ENCODE measurements at regions not wholly inside any gene's neighbourhood (a gene's known extent, or its start where the extent isn't known, plus 50 kb on each side); places are given as distances from the start of the nearest gene placed in this dataset.
A peak's percentile ranks its signal among the peaks of the same experiment; 100 is the strongest.

GRCh38 chrX:128884430-128884829 lies 638.9 kb downstream of the SMARCA1 start:
- H3K36me3 ChIP-seq, result no peaks in the 10 kb centered on the region
- no peaks in the 10 kb centered on the region for H3K9me3 ChIP-seq
- intact Hi-C loops (cut with DNase I), result no loop called here
- H3K4me1 ChIP-seq, result no peaks in the 10 kb centered on the region
- H3K27ac ChIP-seq, result no peak overlapping the region
- TF ChIP-seq CTCF (IDR thresholded peaks at IDR 0.05), result no peak
- DNase-seq, result no peak
- H3K9ac ChIP-seq (ENCODE audit: low read depth in 2 of 2, low read length in 2 of 2), result no peak overlapping the region
- no peak overlapping the region for H3K4me3 ChIP-seq
- no peaks in the 10 kb centered on the region for H3K27me3 ChIP-seq

GRCh38 chrX:128883650-128884049 lies 639.6 kb downstream of the SMARCA1 start:
- no peaks in the 10 kb centered on the region for H3K36me3 ChIP-seq
- intact Hi-C loops (cut with DNase I), result no loop called here
- H3K27ac ChIP-seq, result no peak overlapping the region
- TF ChIP-seq CTCF (IDR thresholded peaks at IDR 0.05), result no peak
- H3K27me3 ChIP-seq, result no peaks in the 10 kb centered on the region
- H3K9ac ChIP-seq (ENCODE audit: low read depth in 2 of 2, low read length in 2 of 2), result no peak overlapping the region
- H3K4me3 ChIP-seq, result no peak overlapping the region
- H3K4me1 ChIP-seq, result no peaks in the 10 kb centered on the region
- no peak for DNase-seq
- H3K9me3 ChIP-seq, result no peaks in the 10 kb centered on the region

GRCh38 chrX:128870361-128870760 lies 652.9 kb downstream of the SMARCA1 start:
- H3K9ac ChIP-seq (ENCODE audit: low read depth in 2 of 2, low read length in 2 of 2), result no peak overlapping the region
- H3K27me3 ChIP-seq, result no peaks in the 10 kb centered on the region

GRCh38 chrX:128862557-128862956 lies 660.7 kb downstream of the SMARCA1 start:
- H3K9me3 ChIP-seq, result no peaks in the 10 kb centered on the region
- no peaks in the 10 kb centered on the region for H3K36me3 ChIP-seq
- no peak overlapping the region for H3K27ac ChIP-seq
- intact Hi-C loops (cut with DNase I), result no loop called here
- H3K9ac ChIP-seq (ENCODE audit: low read depth in 2 of 2, low read length in 2 of 2), result no peak overlapping the region
- no peak for DNase-seq
- no peak overlapping the region for H3K4me3 ChIP-seq
- no peaks in the 10 kb centered on the region for H3K27me3 ChIP-seq
- TF ChIP-seq CTCF (IDR thresholded peaks at IDR 0.05), result no peak
- H3K4me1 ChIP-seq, result no peaks in the 10 kb centered on the region

More at GRCh38 chrX:128870361-128870760, 652.9 kb downstream of the SMARCA1 start:
- Histone ChIP-seq H3K4me3 (no peak overlapping the region), H3K4me1 (no peaks in the 10 kb centered on the region), H3K27ac (no peak overlapping the region), H3K36me3 (no peaks in the 10 kb centered on the region), H3K9me3 (no peaks in the 10 kb centered on the region)
- DNase-seq, result no peak
- TF ChIP-seq CTCF (IDR thresholded peaks at IDR 0.05), result no peak
- intact Hi-C loops (cut with DNase I), result no loop called here

- Histone ChIP-seq H3K27ac (no peak overlapping the region), H3K9me3 (no peaks in the 10 kb centered on the region), H3K4me1 (no peaks in the 10 kb centered on the region), H3K27me3 (no peaks in the 10 kb centered on the region), H3K9ac (ENCODE audit: low read depth in 2 of 2, low read length in 2 of 2) (no peak overlapping the region), H3K4me3 (no peak overlapping the region), H3K36me3 (no peaks in the 10 kb centered on the region)
- TF ChIP-seq CTCF (IDR thresholded peaks at IDR 0.05), result no peak
- intact Hi-C loops (cut with DNase I), result no loop called here
- no peak for DNase-seq
Observed at GRCh38 chrX:128848374-128848773, 674.9 kb downstream of the SMARCA1 start.

- Histone ChIP-seq H3K27me3 (no peaks in the 10 kb centered on the region), H3K27ac (no peak overlapping the region), H3K9ac (ENCODE audit: low read depth in 2 of 2, low read length in 2 of 2) (no peak overlapping the region), H3K4me1 (no peaks in the 10 kb centered on the region), H3K36me3 (no peaks in the 10 kb centered on the region), H3K4me3 (no peak overlapping the region), H3K9me3 (no peaks in the 10 kb centered on the region)
- no peak for TF ChIP-seq CTCF (IDR thresholded peaks at IDR 0.05)
- intact Hi-C loops (cut with DNase I), result no loop called here
- DNase-seq, result peak; percentile 17
Observed at GRCh38 chrX:128846385-128846784, 676.9 kb downstream of the SMARCA1 start.

Measured in colonic mucosa (tissue), 4 donors.